IMR-90 (cell line): ENCODE measurements at regions not wholly inside any gene's neighbourhood (a gene's known extent, or its start where the extent isn't known, plus 50 kb on each side); places are given as distances from the start of the nearest gene placed in this dataset.

ENCODE experiments used
- ATAC-seq: fragments of 200-7000 bp; cut with Tn5 transposase; 2 replicates; pipeline ENCODE4 v1.9.1; 2020; ENCODE audit warnings: low read depth, mild to moderate bottlenecking, moderate library complexity
- BruUV-seq: library from RNA; stranded (reverse); fragments of 400-500 nt; replicated peaks from 2 replicates; lab custom pipeline; 2021; lab: Mats Ljungman, UMichigan
- CTCF ChIA-PET: fragments of 300-600 bp; formaldehyde crosslinking; extraction: SDS; loops from one replicate; lab custom pipeline; 2021; ENCODE audit warnings: antibody characterized with exemption; lab: Yijun Ruan, JAX
- POLR2A ChIA-PET: fragments of 300-600 bp; sonication (Branson Sonifier 250); formaldehyde crosslinking; loops from one replicate; lab custom pipeline; 2022; ENCODE audit warnings: antibody characterized with exemption; ENCODE audit not compliant: unreplicated experiment; lab: Charles Lee
- DNase-seq: peaks from one replicate; pipeline ENCODE4 v3.0.0; 2013
- H2AFZ ChIP-seq: replicated peaks from 2 replicates; pipeline ENCODE3; 2013; ENCODE audit warnings: low read length, mild to moderate bottlenecking; ENCODE audit not compliant: poor library complexity
- H2AK5ac ChIP-seq: 2 replicates; pipeline ENCODE4 v1.6.1; 2013; ENCODE audit warnings: low read depth, low read length, inconsistent platforms
- H2AK9ac ChIP-seq: replicated peaks from 2 replicates; pipeline ENCODE3; 2013; ENCODE audit warnings: mild to moderate bottlenecking, low read depth, low read length, moderate library complexity; ENCODE audit not compliant: poor library complexity
- H2BK120ac ChIP-seq: 2 replicates; pipeline ENCODE4 v1.6.1; 2013; ENCODE audit warnings: low read depth, low read length, inconsistent platforms
- H2BK15ac ChIP-seq: 3 replicates; pipeline ENCODE4 v1.6.1; 2013; ENCODE audit warnings: low read depth, low read length, inconsistent platforms
- H2BK20ac ChIP-seq: 2 replicates; pipeline ENCODE4 v1.6.1; 2013; ENCODE audit warnings: low read depth, mild to moderate bottlenecking, inconsistent platforms, low read length, moderate library complexity
- H2BK5ac ChIP-seq: 2 replicates; pipeline ENCODE4 v1.6.1; 2013; ENCODE audit warnings: mild to moderate bottlenecking, low read depth, low read length, inconsistent platforms; ENCODE audit not compliant: poor library complexity, severe bottlenecking
- H3K14ac ChIP-seq: replicated peaks from 2 replicates; pipeline ENCODE4 v1.6.1; 2013; ENCODE audit warnings: low read depth, low read length, inconsistent platforms
- H3K18ac ChIP-seq: 2 replicates; pipeline ENCODE4 v1.6.1; 2013; ENCODE audit warnings: low read depth, low read length, control low read depth
- H3K23ac ChIP-seq: 2 replicates; pipeline ENCODE4 v1.6.1; 2013; ENCODE audit warnings: low read depth, low read length, inconsistent platforms
- H3K27ac ChIP-seq: 2 replicates; pipeline ENCODE4 v1.5.1; 2013; ENCODE audit warnings: mild to moderate bottlenecking, control low read depth, low read length; ENCODE audit not compliant: insufficient read depth
- H3K27me3 ChIP-seq: 2 replicates; pipeline ENCODE4 v1.6.1; 2013; ENCODE audit warnings: low read length; ENCODE audit not compliant: control insufficient read depth, insufficient read depth
- H3K36me3 ChIP-seq: 2 replicates; pipeline ENCODE4 v1.6.1; 2013; ENCODE audit warnings: low read length, mixed read lengths; ENCODE audit not compliant: control insufficient read depth, insufficient read depth
- H3K4ac ChIP-seq: 2 replicates; pipeline ENCODE4 v1.6.1; 2013; ENCODE audit warnings: low read depth, low read length, inconsistent platforms
- H3K4me1 ChIP-seq: 2 replicates; pipeline ENCODE4 v1.6.1; 2013; ENCODE audit warnings: low read length, mixed read lengths; ENCODE audit not compliant: control insufficient read depth, insufficient read depth
- H3K4me2 ChIP-seq: 2 replicates; pipeline ENCODE4 v1.6.1; 2013; ENCODE audit warnings: low read depth, mild to moderate bottlenecking, control low read depth, low read length, moderate library complexity
- H3K4me3 ChIP-seq: 2 replicates; pipeline ENCODE4 v1.5.1; 2013; ENCODE audit warnings: low read depth, mild to moderate bottlenecking, control low read depth, low read length, moderate library complexity; ENCODE audit not compliant: insufficient read depth
- H3K56ac ChIP-seq: 2 replicates; pipeline ENCODE4 v1.6.1; 2013; ENCODE audit warnings: low read length, inconsistent platforms; ENCODE audit not compliant: insufficient read depth; ENCODE audit errors: extremely low read depth
- H3K79me1 ChIP-seq, 2 experiments: 2 replicates each; pipeline ENCODE4 v1.6.1; 2013; ENCODE audit warnings: low read length in 2 of 2, inconsistent platforms in 1 of 2, low read depth in 1 of 2
- H3K9ac ChIP-seq: 2 replicates; pipeline ENCODE4 v1.6.1; 2013; ENCODE audit warnings: low read depth, low read length, control low read depth
- H3K9me1 ChIP-seq: 2 replicates; pipeline ENCODE4 v1.6.1; 2013; ENCODE audit warnings: low read length, inconsistent platforms; ENCODE audit not compliant: insufficient read depth
- H3K9me3 ChIP-seq: 2 replicates; pipeline ENCODE4 v1.6.1; 2013; ENCODE audit warnings: low read length; ENCODE audit not compliant: control insufficient read depth, insufficient read depth
- H4K20me1 ChIP-seq: 2 replicates; pipeline ENCODE4 v1.6.1; 2013; ENCODE audit warnings: low read length, inconsistent platforms; ENCODE audit not compliant: insufficient read depth
- H4K5ac ChIP-seq: 2 replicates; pipeline ENCODE4 v1.6.1; 2013; ENCODE audit warnings: mild to moderate bottlenecking, low read depth, low read length, control low read depth
- H4K8ac ChIP-seq, 2 experiments: 2 replicates each; pipeline ENCODE4 v1.6.1; 2013; ENCODE audit warnings: low read depth in 2 of 2, low read length in 2 of 2, control low read depth in 1 of 2, inconsistent platforms in 1 of 2
- H4K91ac ChIP-seq: 2 replicates; pipeline ENCODE4 v1.6.1; 2013; ENCODE audit warnings: low read depth, low read length, inconsistent platforms; ENCODE audit not compliant: insufficient read depth
- BHLHE40 ChIP-seq: fragments of 150-350 bp; IDR thresholded peaks from 2 replicates; pipeline ENCODE4 v1.6.1; 2016; ENCODE audit warnings: mild to moderate bottlenecking, low read depth, low read length
- CEBPB ChIP-seq: IDR thresholded peaks from 2 replicates; pipeline ENCODE4 v1.6.1; 2012; ENCODE audit warnings: low read depth, low read length, improper control_type of control experiment
- CTCF ChIP-seq: conservative IDR thresholded peaks from 2 replicates; pipeline ENCODE4 v1.5.1; 2012; ENCODE audit warnings: mild to moderate bottlenecking, low read depth, low read length, improper control_type of control experiment
- ELK1 ChIP-seq: fragments of 150-350 bp; IDR thresholded peaks from 2 replicates; pipeline ENCODE4 v1.6.1; 2016; ENCODE audit warnings: low read depth, mild to moderate bottlenecking, low read length, moderate library complexity, borderline replicate concordance
- FOS ChIP-seq: fragments of 150-350 bp; IDR thresholded peaks from 2 replicates; pipeline ENCODE4 v1.6.1; 2016; ENCODE audit warnings: low read depth, low read length
- MAFK ChIP-seq: IDR thresholded peaks from 2 replicates; pipeline ENCODE4 v1.6.1; 2012; ENCODE audit warnings: low read depth, low read length, improper control_type of control experiment
- MAZ ChIP-seq: IDR thresholded peaks from 2 replicates; pipeline ENCODE4 v1.6.1; 2012; ENCODE audit warnings: low read depth, mild to moderate bottlenecking, low read length, improper control_type of control experiment, moderate library complexity, borderline replicate concordance
- POLR2A ChIP-seq: IDR thresholded peaks from 2 replicates; pipeline ENCODE4 v1.6.1; 2012; ENCODE audit warnings: mild to moderate bottlenecking, low read depth, low read length
- RAD21 ChIP-seq: IDR thresholded peaks from 2 replicates; pipeline ENCODE4 v1.6.1; 2012; ENCODE audit warnings: low read length, improper control_type of control experiment
- RCOR1 ChIP-seq: IDR thresholded peaks from 2 replicates; pipeline ENCODE4 v1.6.1; 2012; ENCODE audit warnings: mild to moderate bottlenecking, low read length, improper control_type of control experiment; ENCODE audit not compliant: insufficient replicate concordance
- RFX5 ChIP-seq: IDR thresholded peaks from 2 replicates; pipeline ENCODE4 v1.8.0; 2012; ENCODE audit warnings: low read depth, mild to moderate bottlenecking, low read length, moderate library complexity
- SMC3 ChIP-seq: fragments of 150-350 bp; IDR thresholded peaks from 2 replicates; pipeline ENCODE4 v1.6.1; 2016; ENCODE audit warnings: low read depth, mild to moderate bottlenecking, antibody characterized with exemption, low read length, moderate library complexity
- USF2 ChIP-seq: fragments of 150-350 bp; IDR thresholded peaks from 2 replicates; pipeline ENCODE4 v1.6.1; 2017; ENCODE audit warnings: mild to moderate bottlenecking, antibody characterized with exemption, low read length, low read depth
- WGBS, 2 experiments: methylation state at CpG; one replicate each; pipeline versions ENCODE4 v1.1.5 to v1.1.7; 2013; ENCODE audit warnings: missing lambda C conversion rate in 2 of 2; ENCODE audit not compliant: insufficient read length in 1 of 2; ENCODE audit errors: extremely low coverage in 2 of 2; 5-methylcytosine and 5-hydroxymethylcytosine counted together
- dilution Hi-C: fragments of 300-500 bp; cut with HindIII; formaldehyde crosslinking; loops from one replicate; pipeline ENCODE4 v1.14.3; 2018; ENCODE audit warnings: low sequenced_read_pairs; ENCODE audit not compliant: unreplicated experiment
- in situ Hi-C: fragments of 300-500 bp; cut with MboI; formaldehyde crosslinking; loops from 3 replicates; pipeline ENCODE4 v1.14.3; 2019; ENCODE audit warnings: low sequenced_read_pairs, inconsistent platforms, mixed read lengths
- intact Hi-C: fragments of 100-400 bp; cut with micrococcal nuclease; formaldehyde crosslinking; loops from 2 replicates; pipeline ENCODE4 v1.10.0; 2022

GRCh38 chr11:37774441-37774840 is 1176.4 kb upstream of the RAG2 start (continued):
- no peak for TF ChIP-seq USF2
- no peak for TF ChIP-seq FOS
- TF ChIP-seq BHLHE40, result no peak
- no peak for TF ChIP-seq CEBPB

GRCh38 chr11:37770145-37770544 is 1172.1 kb upstream of the RAG2 start:
- H3K14ac ChIP-seq, result no peak overlapping the region
- intact Hi-C loops, result no loop called here
- H2AK9ac ChIP-seq, result no peak overlapping the region
- no peak overlapping the region for H4K8ac ChIP-seq
- no peak overlapping the region for H4K91ac ChIP-seq
- no CpG with 5 or more reads among the region's 1 CpG for WGBS, 2 experiments
- no peak overlapping the region for H3K4ac ChIP-seq
- BruUV-seq, result no TSS peak
- in situ Hi-C loops, result no loop called here
- no peak overlapping the region for H3K27ac ChIP-seq
- H3K79me1 ChIP-seq, result no peaks in the 10 kb centered on the region
- no peak for ATAC-seq
- ChIA-PET CTCF (no interaction called here), POLR2A (no interaction called here)
- no peak overlapping the region for H3K9ac ChIP-seq
- no peak overlapping the region for H3K4me2 ChIP-seq
- no peak overlapping the region for H3K18ac ChIP-seq
- no peak overlapping the region for H2BK20ac ChIP-seq
- no peaks in the 10 kb centered on the region for H3K27me3 ChIP-seq
- no peak overlapping the region for H2AK5ac ChIP-seq
- H2BK5ac ChIP-seq, result no peak overlapping the region
- no peaks in the 10 kb centered on the region for H3K9me1 ChIP-seq
- H2BK15ac ChIP-seq, result no peak overlapping the region
- H4K20me1 ChIP-seq, result no peaks in the 10 kb centered on the region
- H3K4me1 ChIP-seq, result no peaks in the 10 kb centered on the region
- no peak overlapping the region for H3K23ac ChIP-seq
- no peak overlapping the region for H2AFZ ChIP-seq
- no peak overlapping the region for H3K4me3 ChIP-seq
- no peaks in the 10 kb centered on the region for H3K36me3 ChIP-seq
- no peak overlapping the region for H2BK120ac ChIP-seq
- peak; percentile 36 for DNase-seq
- H4K5ac ChIP-seq, result no peak overlapping the region
- dilution Hi-C loops, result no loop called here
- H3K9me3 ChIP-seq, result no peaks in the 10 kb centered on the region
- H3K56ac ChIP-seq, result no peak overlapping the region
- TF ChIP-seq FOS (no peak), USF2 (no peak), CTCF (no peak), RAD21 (no peak), SMC3 (no peak), MAFK (no peak), POLR2A (no peak), RCOR1 (no peak), MAZ (no peak), CEBPB (no peak), RFX5 (no peak), BHLHE40 (no peak), ELK1 (no peak)
